ENCODE measurements at regions not wholly inside any gene's neighbourhood (a gene's known extent, or its start where the extent isn't known, plus 50 kb on each side); places are given as distances from the start of the nearest gene placed in this dataset.

DNA sequence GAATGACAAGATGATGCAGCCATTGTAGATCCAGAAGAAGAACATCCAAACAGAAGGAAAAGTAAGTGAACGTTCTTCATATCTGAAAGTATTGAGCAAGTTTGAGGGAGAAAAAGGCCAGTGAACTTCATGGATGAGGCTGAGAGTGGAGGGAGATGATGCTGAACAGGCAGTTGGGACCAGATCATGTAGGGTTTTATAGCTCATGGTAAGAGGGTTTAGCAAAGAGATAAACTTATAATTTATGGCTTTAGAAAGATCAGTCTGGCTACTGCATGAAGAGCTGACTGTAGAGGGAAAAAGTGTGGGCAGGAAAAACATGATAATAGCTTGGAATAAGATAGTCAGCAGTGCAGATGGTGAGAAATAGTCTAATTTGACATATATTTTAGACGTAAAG is 192.6 kb upstream of the LPP start:
- no peak overlapping the region for H3K4me3 Mint-ChIP-seq
- ATAC-seq (no peak), DNase-seq (no peak)
- intact Hi-C loops (cut with micrococcal nuclease) = loop anchor here (5.0 kb wide), 1 partner anchor 39 kb away; no protein-coding TSS in a partner anchor
- H3K27me3 Mint-ChIP-seq = no peaks in the 10 kb centered on the region
- H3K36me3 Mint-ChIP-seq (ENCODE audit: low read depth) = no peaks in the 10 kb centered on the region
- POLR2A ChIA-PET = interaction anchor here (1.6 kb wide), 1 partner anchor 216 kb away, joined by 4 read pairs; the partner anchor contains the start of gene BCL6
- no peak overlapping the region for H3K27ac Mint-ChIP-seq
- TF ChIP-seq, protein P1, sequence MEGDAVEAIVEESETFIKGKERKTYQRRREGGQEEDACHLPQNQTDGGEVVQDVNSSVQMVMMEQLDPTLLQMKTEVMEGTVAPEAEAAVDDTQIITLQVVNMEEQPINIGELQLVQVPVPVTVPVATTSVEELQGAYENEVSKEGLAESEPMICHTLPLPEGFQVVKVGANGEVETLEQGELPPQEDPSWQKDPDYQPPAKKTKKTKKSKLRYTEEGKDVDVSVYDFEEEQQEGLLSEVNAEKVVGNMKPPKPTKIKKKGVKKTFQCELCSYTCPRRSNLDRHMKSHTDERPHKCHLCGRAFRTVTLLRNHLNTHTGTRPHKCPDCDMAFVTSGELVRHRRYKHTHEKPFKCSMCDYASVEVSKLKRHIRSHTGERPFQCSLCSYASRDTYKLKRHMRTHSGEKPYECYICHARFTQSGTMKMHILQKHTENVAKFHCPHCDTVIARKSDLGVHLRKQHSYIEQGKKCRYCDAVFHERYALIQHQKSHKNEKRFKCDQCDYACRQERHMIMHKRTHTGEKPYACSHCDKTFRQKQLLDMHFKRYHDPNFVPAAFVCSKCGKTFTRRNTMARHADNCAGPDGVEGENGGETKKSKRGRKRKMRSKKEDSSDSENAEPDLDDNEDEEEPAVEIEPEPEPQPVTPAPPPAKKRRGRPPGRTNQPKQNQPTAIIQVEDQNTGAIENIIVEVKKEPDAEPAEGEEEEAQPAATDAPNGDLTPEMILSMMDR (IDR thresholded peaks at IDR 0.05) = no peak
- H3K4me1 Mint-ChIP-seq (ENCODE audit: low read depth) = peaks cover 34% of the 10 kb centered on the region
- CTCF ChIA-PET = interaction anchor here (1.6 to 2.2 kb wide), 2 partner anchors 13 to 221 kb away, joined by 5 to 17 read pairs; no protein-coding TSS in a partner anchor
- no peaks in the 10 kb centered on the region for H3K9me3 Mint-ChIP-seq

DNA sequence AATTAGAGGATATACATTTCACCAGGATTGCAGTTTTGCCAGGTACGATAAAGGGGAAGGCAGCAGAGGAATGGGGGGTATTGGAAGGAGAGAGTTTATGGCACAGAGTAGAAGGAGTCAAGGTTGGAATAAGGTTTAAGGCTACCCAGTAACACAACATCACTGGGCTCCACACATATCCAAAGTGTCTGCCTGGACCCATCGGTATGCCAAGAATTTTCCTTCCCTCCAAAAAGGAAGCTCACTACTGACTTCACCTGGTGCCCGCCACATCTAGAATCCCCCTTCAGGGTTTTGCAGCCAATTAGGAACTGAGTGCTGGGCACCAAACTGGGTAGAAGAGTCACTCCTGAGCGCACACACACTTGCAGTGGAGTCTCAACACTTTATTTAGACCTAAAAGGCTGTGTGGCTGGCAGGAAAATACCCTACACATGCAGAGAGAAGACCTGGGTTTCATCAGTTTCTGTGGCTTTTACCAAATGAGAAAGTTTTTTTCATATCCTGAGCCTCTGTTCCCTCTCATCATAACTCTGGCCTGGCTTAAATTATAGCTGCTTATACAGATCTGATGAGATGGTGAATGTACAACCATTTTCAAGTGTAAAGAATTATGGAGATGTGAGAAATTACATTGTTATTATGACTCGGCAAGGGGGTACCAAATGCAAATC is 190.8 kb upstream of the LPP start:
- CTCF ChIA-PET = interaction anchor here (0.7 to 2.2 kb wide), 2 partner anchors 11 to 215 kb away, joined by 3 to 17 read pairs; no protein-coding TSS in a partner anchor
- H3K4me3 Mint-ChIP-seq = no peak overlapping the region
- TF ChIP-seq, protein P1 (IDR thresholded peaks at IDR 0.05) = no peak
- no peaks in the 10 kb centered on the region for H3K9me3 Mint-ChIP-seq
- no peaks in the 10 kb centered on the region for H3K36me3 Mint-ChIP-seq (ENCODE audit: low read depth)
- DNase-seq (peak; percentile 57), ATAC-seq (peak; percentile 83)
- intact Hi-C loops (cut with micrococcal nuclease) = loop anchor here (5.0 kb wide), 1 partner anchor 41 kb away; no protein-coding TSS in a partner anchor
- H3K4me1 Mint-ChIP-seq (ENCODE audit: low read depth) = peaks cover 21% of the 10 kb centered on the region
- POLR2A ChIA-PET = interaction anchor here (0.9 to 1.3 kb wide), 5 partner anchors 9 to 220 kb away, joined by 3 read pairs; no protein-coding TSS in a partner anchor
- H3K27ac Mint-ChIP-seq = no peak overlapping the region
- no peaks in the 10 kb centered on the region for H3K27me3 Mint-ChIP-seq

DNA sequence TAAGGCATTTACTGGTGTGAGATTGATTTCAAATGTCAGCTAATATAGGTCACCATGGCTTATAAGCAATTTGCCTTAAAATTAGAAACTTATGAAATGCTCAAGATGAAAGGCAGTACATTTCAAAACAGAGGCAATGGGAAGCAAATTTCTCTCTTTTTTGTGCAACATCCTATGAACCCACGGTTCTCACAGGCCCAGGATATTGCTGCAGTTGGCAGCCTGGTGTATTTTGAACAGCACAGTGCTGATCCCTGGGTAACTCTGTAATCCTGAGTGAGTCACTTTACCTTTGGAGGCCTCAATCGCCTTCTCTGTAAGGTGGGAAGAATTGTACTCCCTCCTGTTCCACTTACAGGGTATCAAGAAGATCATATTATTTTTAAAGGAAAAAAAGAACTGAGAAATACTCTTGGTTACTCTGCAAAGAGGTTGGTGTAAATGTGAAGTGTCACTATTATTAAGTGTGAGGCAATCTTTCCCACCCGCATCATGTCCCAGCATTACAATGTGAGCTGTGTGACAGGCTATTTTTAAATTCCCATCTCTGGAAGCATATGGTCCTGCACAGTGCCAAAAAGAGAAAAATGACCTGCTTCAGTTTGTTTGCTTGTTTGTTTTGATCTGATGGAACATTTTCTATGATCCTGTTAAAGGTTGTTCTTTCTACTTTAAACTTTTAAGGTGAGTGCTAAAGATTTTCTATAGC is 190.1 kb upstream of the LPP start:
- intact Hi-C loops (cut with micrococcal nuclease) = loop anchor here (5.0 kb wide), 1 partner anchor 42 kb away; no protein-coding TSS in a partner anchor
- ChIA-PET POLR2A (interaction anchor here (0.9 to 1.3 kb wide), 4 partner anchors 10 to 53 kb away, joined by 3 read pairs; no protein-coding TSS in a partner anchor), CTCF (interaction anchor here (0.7 to 2.2 kb wide), 2 partner anchors 10 to 216 kb away, joined by 3 to 17 read pairs; no protein-coding TSS in a partner anchor)
- Mint-ChIP-seq H3K36me3 (ENCODE audit: low read depth) (no peaks in the 10 kb centered on the region), H3K9me3 (no peaks in the 10 kb centered on the region), H3K4me1 (ENCODE audit: low read depth) (peaks cover 16% of the 10 kb centered on the region), H3K4me3 (no peak overlapping the region), H3K27me3 (no peaks in the 10 kb centered on the region), H3K27ac (no peak overlapping the region)
- ATAC-seq (peak; percentile 32), DNase-seq (no peak)
- TF ChIP-seq, protein P1 (IDR thresholded peaks at IDR 0.05) = no peak

DNA sequence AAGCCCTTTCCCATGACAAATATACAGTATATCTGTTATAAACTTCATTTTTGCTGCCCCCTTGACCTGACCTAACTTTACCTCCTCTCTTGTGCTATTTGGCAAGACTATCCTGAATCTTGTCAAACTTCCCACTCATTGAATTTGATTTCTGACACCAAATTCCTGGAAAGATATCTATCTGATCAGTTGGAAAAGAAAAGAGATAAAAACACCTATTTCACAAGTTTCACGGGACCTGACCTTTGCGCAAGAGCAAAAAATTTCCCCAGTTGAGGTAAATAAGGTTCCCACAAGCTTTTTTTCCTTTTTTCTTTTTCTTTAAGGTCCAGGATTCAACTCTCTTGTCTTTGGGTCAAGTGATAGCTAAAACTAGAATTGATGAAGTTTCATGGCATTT is 189.2 kb upstream of the LPP start:
- H3K4me1 Mint-ChIP-seq (ENCODE audit: low read depth) = peaks cover 12% of the 10 kb centered on the region
- TF ChIP-seq, protein P1 (IDR thresholded peaks at IDR 0.05) = no peak
- H3K27ac Mint-ChIP-seq = no peak overlapping the region
- DNase-seq (no peak), ATAC-seq (no peak)
- CTCF ChIA-PET = interaction anchor here (1.6 kb wide), 1 partner anchor 225 kb away, joined by 4 read pairs; no protein-coding TSS in a partner anchor
- intact Hi-C loops (cut with micrococcal nuclease) = loop anchor here (5.0 kb wide), 1 partner anchor 42 kb away; no protein-coding TSS in a partner anchor
- H3K4me3 Mint-ChIP-seq = no peak overlapping the region
- no peaks in the 10 kb centered on the region for H3K36me3 Mint-ChIP-seq (ENCODE audit: low read depth)
- H3K9me3 Mint-ChIP-seq = no peaks in the 10 kb centered on the region
- POLR2A ChIA-PET = no interaction called here
- H3K27me3 Mint-ChIP-seq = no peaks in the 10 kb centered on the region

Data from activated CD8-positive, alpha-beta T cell treated with anti-CD3 and anti-CD28 coated beads for 36 hours (primary cell).